Coronary artery (tissue), 2 donors: ENCODE measurements at regions not wholly inside any gene's neighbourhood (a gene's known extent, or its start where the extent isn't known, plus 50 kb on each side); places are given as distances from the start of the nearest gene placed in this dataset.

Source experiments
- DNase-seq: peaks from one replicate; pipeline ENCODE4 v3.0.0-alpha.2; 2017; ENCODE audit warnings: low spot score
- H3K27ac ChIP-seq, 2 donors: fragments of 200-600 bp; sonication (generic); one replicate each; pipeline ENCODE4 v1.5.1; 2016 to 2019
- H3K4me3 ChIP-seq: fragments of 200-600 bp; sonication (generic); 2 replicates; pipeline ENCODE4 v1.5.1; 2016; ENCODE audit warnings: mild to moderate bottlenecking, moderate library complexity
- TF ChIP-seq, protein P1 (sequence below): fragments of 200-600 bp; sonication (generic); IDR thresholded peaks from one replicate; pipeline ENCODE4 v1.5.1; 2019; ENCODE audit warnings: antibody characterized with exemption

- no peak overlapping the region for H3K4me3 ChIP-seq
- TF ChIP-seq, protein P1, sequence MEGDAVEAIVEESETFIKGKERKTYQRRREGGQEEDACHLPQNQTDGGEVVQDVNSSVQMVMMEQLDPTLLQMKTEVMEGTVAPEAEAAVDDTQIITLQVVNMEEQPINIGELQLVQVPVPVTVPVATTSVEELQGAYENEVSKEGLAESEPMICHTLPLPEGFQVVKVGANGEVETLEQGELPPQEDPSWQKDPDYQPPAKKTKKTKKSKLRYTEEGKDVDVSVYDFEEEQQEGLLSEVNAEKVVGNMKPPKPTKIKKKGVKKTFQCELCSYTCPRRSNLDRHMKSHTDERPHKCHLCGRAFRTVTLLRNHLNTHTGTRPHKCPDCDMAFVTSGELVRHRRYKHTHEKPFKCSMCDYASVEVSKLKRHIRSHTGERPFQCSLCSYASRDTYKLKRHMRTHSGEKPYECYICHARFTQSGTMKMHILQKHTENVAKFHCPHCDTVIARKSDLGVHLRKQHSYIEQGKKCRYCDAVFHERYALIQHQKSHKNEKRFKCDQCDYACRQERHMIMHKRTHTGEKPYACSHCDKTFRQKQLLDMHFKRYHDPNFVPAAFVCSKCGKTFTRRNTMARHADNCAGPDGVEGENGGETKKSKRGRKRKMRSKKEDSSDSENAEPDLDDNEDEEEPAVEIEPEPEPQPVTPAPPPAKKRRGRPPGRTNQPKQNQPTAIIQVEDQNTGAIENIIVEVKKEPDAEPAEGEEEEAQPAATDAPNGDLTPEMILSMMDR, result no peak
- DNase-seq, result no peak
- H3K27ac ChIP-seq, result no peak overlapping the region
Observed at GRCh38 chr3:31285833-31286486, 246.8 kb upstream of the STT3B start.

DNA sequence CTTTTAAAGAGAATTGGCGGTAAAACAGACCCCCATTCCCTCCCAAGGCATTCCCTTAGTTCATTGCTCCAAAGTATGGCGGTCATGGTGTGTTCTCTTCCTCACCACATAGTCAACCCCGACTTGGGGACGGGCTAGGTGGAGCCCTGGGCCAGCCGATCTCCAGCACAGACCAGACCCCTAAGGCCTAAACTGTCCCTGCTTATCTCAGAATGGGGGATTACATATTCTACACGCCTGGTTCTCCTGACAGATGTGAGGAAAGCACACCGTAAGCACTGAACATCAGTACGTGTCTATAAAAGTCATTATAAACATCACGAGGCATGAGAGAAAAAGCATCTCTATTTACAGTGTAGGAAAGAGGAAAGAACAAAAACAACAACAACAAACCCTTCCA, 244.5 kb upstream of the STT3B start:
- no peak overlapping the region for H3K4me3 ChIP-seq
- DNase-seq, result no peak
- TF ChIP-seq, protein P1, result no peak
- H3K27ac ChIP-seq, result no peak overlapping the region

DNA sequence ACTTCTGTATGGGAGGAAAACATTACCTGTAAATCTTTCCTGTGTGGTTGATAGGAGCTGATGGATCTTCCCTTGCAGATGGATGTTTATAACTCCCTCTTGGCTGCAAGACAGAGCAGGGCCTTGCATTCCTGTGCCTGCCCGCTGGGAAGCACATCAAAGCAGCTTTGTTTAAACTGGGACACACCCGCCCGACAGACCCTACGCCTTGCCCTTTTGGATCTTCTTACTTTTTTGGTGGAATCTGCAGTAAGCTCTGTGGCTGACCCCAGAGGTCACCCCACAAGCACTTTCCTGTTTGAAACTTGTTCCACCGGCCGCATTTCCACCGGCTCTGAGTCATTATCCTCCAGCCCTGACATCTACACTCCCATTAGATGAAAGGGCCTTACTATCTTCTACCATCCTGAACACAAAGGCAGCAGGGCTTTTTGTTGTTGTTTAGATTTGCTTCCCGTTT, 244.1 kb upstream of the STT3B start:
- Histone ChIP-seq H3K4me3 (no peak overlapping the region), H3K27ac (no peak overlapping the region)
- DNase-seq, result no peak
- TF ChIP-seq, protein P1, result no peak

GRCh38 chr3:31289584-31289983, 243.1 kb upstream of the STT3B start:
- DNase-seq, result no peak
- TF ChIP-seq, protein P1, result no peak
- Histone ChIP-seq H3K4me3 (no peak overlapping the region), H3K27ac (no peak overlapping the region)

- Histone ChIP-seq H3K4me3 (no peak overlapping the region), H3K27ac (no peak overlapping the region)
- DNase-seq, result no peak
- TF ChIP-seq, protein P1, result no peak
Observed at GRCh38 chr3:31290046-31290445, 242.7 kb upstream of the STT3B start.

DNA sequence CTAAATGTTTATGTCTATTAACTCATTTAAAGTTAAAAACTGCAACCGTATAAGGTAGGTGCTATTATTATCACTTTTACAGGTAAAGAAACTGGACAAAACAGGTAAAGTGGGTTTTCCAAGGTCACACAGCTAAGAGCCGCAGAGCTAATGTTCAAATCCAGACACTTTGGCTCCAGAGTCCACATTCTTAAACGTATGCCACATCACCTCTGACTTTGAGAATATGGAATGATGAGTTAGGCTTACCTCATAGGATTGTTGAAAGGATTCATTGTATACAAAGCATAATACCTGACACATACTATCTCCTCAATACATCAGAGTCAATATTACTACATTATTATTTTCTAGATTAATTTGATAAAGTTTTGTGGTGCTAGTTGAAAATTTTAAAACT, 240.9 kb upstream of the STT3B start:
- no peak for DNase-seq
- TF ChIP-seq, protein P1, result no peak
- Histone ChIP-seq H3K4me3 (no peak overlapping the region), H3K27ac (no peak overlapping the region)

DNA sequence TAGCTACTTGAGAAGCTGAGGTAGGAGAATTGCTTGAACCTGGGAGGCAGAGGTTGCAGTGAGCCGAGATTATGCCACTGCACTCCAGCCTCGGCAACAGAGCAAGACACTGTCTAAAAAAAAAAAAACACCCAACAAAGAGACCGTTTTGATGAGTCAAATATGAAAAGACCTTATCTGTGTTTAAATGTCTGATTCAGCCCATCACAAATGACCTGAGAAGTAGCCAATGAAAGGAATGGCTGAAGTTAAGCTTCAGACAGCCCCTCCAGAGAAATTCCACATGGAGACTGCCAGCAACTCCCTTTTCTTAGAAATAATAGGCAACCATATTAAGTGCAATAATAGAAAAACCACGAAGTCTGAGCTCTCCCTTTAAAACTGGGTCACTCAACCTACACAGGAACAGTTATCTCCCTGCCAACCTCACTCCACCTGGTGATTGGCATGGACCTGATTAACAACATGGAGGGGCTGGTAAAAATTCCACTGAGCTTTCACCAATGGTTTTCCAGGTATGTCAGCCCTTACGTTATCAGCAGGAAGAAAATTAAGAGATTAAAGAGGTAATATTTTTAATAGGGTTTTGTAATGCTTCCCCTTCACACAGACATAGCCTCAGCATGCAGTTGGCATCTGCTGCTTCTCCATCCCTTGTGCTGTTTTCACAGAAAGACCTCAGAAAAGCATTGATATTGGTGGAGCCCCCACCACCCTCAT, 238.1 kb upstream of the STT3B start:
- Histone ChIP-seq H3K4me3 (no peak overlapping the region), H3K27ac (no peak overlapping the region)
- no peak for DNase-seq
- TF ChIP-seq, protein P1, result no peak
